MM.1S (cell line): ENCODE measurements at regions not wholly inside any gene's neighbourhood (a gene's known extent, or its start where the extent isn't known, plus 50 kb on each side); places are given as distances from the start of the nearest gene placed in this dataset.

Experiments used
- CTCF ChIP-seq: fragments of 300-600 bp; sonication (generic); IDR thresholded peaks from 2 replicates; pipeline ENCODE4 v1.5.1; 2016; ENCODE audit warnings: antibody characterized with exemption, low read length, mixed read lengths
- EZH2 ChIP-seq: fragments of 300-600 bp; sonication (generic); optimal IDR thresholded peaks from 2 replicates; pipeline ENCODE3; 2017; ENCODE audit warnings: low read depth, mild to moderate bottlenecking, antibody characterized with exemption, low read length, mixed read lengths
- EZH2phosphoT487 ChIP-seq: fragments of 300-600 bp; sonication (generic); IDR thresholded peaks from 2 replicates; pipeline ENCODE4 v1.6.1; 2018; ENCODE audit warnings: antibody characterized with exemption, low read length

DNA sequence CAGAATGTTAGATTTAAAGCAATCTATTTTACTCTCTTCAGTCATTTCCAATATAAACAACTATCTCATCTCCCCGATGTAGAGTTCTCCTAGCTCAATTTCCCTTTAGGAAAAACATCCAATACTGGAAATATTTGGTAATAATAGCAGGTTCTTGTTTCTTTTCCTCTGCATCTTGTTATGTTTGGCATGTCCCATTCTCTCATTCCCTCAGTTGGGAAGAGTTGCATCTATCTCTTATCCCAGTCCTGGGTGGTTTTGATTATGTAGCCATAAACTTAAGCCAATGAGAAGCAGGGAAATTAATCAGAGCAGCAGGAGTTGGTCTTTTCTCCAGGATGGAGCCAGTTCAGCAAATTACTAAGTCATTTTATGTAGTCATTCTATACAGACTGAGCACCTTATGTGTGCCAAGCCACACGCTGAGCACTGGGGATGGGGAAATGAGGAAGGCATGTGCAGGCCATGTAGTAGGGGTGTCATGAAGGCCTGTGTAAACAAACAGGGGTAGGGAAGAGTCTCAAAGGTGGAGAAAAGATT, 418.2 kb upstream of the NFIA start:
- TF ChIP-seq CTCF (no peak), EZH2 (no peak), EZH2phosphoT487 (no peak)
